ENCODE measurements at regions not wholly inside any gene's neighbourhood (a gene's known extent, or its start where the extent isn't known, plus 50 kb on each side); places are given as distances from the start of the nearest gene placed in this dataset.

DNA sequence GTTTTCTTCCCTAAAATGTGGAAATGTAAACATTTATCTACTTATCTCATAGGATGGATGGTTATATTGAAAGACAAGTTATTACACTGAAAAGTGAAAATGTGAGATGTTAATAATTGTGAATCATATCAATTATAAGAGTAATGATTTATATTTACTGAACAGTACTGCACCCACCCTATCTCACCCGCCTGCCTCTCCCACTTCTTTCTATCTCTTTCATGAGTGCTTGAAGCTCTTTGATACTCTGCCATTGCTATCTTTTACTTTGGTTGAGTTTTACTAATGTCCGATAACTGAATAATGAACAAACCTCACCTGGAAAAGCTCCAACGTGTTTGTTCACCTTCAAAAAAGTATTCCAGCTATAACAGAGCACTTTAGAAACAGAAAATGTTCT is 263.0 kb upstream of the UBASH3B start:
- POLR2A ChIA-PET = no interaction called here
- Mint-ChIP-seq H3K4me1 (no peaks in the 10 kb centered on the region), H3K27ac (no peak overlapping the region), H3K9me3 (no peaks in the 10 kb centered on the region), H3K36me3 (no peaks in the 10 kb centered on the region), H3K4me3 (no peak overlapping the region), H3K27me3 (no peaks in the 10 kb centered on the region)
- no peak for ATAC-seq (ENCODE audit: low read depth)
- no peak for DNase-seq

DNA sequence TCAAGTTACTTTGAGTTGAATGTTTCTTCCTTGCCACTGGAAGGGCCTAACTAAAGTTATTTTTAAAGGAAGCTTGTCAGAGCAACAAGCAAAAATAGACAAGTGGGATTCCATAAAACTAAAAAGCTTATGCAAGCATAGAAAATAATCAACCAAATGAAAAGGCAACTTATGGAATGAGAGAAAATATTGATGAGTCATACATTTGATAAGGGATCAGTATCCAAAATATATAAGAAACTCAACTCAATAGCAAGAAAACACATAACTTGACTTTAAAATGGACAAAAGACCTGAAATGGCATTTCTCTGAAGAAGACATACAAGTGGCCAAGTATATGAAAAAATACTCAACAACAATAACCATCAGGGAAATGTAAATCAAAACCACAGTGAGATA is 264.5 kb upstream of the UBASH3B start:
- POLR2A ChIA-PET = no interaction called here
- no peaks in the 10 kb centered on the region for H3K9me3 Mint-ChIP-seq
- no peaks in the 10 kb centered on the region for H3K27me3 Mint-ChIP-seq
- no peak overlapping the region for H3K4me3 Mint-ChIP-seq
- H3K36me3 Mint-ChIP-seq = no peaks in the 10 kb centered on the region
- no peak overlapping the region for H3K27ac Mint-ChIP-seq
- no peak for ATAC-seq (ENCODE audit: low read depth)
- no peak for DNase-seq
- no peaks in the 10 kb centered on the region for H3K4me1 Mint-ChIP-seq

DNA sequence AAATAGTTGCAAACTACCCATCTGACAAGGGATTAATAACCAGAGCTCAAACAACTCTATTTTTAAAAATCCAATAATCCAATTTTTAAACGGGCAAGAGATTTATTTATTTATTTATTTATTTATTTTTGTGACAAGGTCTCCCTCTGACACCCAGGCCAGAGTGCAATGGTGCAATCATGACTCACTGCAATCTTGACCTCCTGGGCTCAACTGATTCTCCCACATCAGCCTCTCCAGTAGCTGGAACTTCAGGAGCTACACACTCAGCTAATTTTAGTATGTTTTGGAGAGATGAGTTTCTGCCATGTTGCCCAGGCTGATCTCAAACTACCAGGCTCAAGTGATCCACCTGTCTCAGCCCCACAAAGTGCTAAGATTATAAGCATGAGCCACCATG is 267.2 kb upstream of the BLID start:
- no peak for DNase-seq
- Mint-ChIP-seq H3K4me1 (no peaks in the 10 kb centered on the region), H3K36me3 (no peaks in the 10 kb centered on the region), H3K9me3 (peaks cover 1% of the 10 kb centered on the region), H3K27me3 (no peaks in the 10 kb centered on the region), H3K4me3 (no peak overlapping the region), H3K27ac (no peak overlapping the region)
- ATAC-seq (ENCODE audit: low read depth) = no peak
- POLR2A ChIA-PET = no interaction called here

DNA sequence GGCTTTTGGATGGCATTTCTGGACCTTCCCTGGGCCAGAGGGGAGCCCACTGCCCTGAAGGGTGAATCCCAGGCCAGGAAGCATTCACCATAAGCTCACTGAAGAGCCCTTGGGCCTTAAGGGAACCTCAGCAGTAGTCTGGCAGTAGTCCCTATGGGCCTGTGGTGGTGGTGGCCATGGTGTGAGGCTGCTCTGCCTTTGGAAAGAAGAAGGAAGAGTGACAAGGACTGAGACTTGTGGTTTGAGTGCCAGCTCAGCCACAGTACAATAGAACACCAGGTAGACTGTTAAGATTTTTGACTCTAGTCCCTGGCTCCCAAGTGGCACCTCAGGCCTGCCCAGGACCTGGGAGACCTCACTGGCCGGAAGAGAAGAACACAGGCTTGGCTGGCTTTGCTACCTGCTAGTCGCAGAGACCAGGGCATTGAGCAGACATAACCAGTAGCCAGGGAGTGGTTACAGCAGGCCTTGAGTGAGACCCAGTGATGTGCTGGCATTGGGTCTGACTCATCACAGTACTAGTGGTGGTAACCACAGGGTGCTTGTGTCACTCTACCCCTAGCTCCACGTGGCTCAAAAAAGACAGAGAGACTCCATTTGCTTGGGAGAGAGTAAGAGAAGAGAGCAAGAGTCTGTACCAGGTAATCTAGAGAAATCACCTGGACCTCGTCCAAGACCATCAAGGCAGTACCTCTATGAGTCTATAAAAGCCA is 259.8 kb upstream of the BLID start:
- peaks cover 4% of the 10 kb centered on the region for H3K9me3 Mint-ChIP-seq
- H3K4me3 Mint-ChIP-seq = no peak overlapping the region
- H3K27ac Mint-ChIP-seq = no peak overlapping the region
- H3K27me3 Mint-ChIP-seq = peaks cover 2% of the 10 kb centered on the region
- POLR2A ChIA-PET = no interaction called here
- H3K36me3 Mint-ChIP-seq = no peaks in the 10 kb centered on the region
- no peak for DNase-seq
- H3K4me1 Mint-ChIP-seq = no peaks in the 10 kb centered on the region
- ATAC-seq (ENCODE audit: low read depth) = no peak

DNA sequence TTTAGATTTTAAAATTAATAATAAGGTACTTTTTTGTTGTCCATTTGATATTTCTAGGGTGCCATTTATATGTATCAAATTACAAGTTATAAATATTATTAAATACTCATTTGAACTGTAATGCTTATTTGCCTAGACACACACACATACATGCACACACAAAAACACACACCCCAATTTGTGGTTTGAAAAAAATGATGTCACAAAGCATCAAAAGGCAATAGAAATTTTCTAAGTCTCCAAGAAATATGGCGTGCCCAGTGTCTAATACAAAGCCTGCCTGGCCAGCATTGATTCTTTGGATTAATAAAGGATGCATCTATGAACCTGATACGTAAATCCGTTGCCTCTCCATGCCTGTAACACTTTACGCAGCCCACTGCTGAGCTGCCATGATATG is 252.8 kb upstream of the BLID start:
- POLR2A ChIA-PET = no interaction called here
- ATAC-seq (ENCODE audit: low read depth) = no peak

DNA sequence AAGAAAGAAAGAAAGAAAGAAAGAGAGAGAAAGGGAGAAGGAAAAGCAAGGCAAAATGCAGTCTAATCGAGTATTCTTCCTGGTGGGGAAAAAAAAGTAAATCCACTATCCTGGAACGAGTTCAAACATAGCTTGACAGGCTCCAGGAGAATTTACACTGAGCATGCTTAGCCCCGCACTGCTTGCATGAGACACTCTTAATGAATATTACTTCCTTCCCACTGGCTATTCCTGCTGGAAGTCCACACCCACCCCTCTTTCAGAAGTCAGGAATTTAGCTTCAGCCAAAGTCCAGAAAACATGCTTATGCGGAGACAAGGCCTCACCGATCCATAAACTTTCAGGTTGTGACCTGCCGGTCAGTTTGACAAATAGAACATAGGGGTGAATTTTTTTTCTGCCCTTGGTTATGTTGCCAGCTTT is 251.8 kb upstream of the BLID start:
- Mint-ChIP-seq H3K4me1 (no peaks in the 10 kb centered on the region), H3K27ac (no peak overlapping the region), H3K9me3 (no peaks in the 10 kb centered on the region), H3K4me3 (no peak overlapping the region), H3K36me3 (no peaks in the 10 kb centered on the region), H3K27me3 (peaks cover 2% of the 10 kb centered on the region)
- ATAC-seq (ENCODE audit: low read depth) (no peak), DNase-seq (no peak)
- POLR2A ChIA-PET = no interaction called here

More for the DNA sequence above, 252.8 kb upstream of the BLID start:
- Mint-ChIP-seq H3K4me1 (no peaks in the 10 kb centered on the region), H3K36me3 (no peaks in the 10 kb centered on the region), H3K27me3 (peaks cover 2% of the 10 kb centered on the region), H3K9me3 (no peaks in the 10 kb centered on the region), H3K27ac (no peak overlapping the region), H3K4me3 (no peak overlapping the region)
- DNase-seq = no peak

DNA sequence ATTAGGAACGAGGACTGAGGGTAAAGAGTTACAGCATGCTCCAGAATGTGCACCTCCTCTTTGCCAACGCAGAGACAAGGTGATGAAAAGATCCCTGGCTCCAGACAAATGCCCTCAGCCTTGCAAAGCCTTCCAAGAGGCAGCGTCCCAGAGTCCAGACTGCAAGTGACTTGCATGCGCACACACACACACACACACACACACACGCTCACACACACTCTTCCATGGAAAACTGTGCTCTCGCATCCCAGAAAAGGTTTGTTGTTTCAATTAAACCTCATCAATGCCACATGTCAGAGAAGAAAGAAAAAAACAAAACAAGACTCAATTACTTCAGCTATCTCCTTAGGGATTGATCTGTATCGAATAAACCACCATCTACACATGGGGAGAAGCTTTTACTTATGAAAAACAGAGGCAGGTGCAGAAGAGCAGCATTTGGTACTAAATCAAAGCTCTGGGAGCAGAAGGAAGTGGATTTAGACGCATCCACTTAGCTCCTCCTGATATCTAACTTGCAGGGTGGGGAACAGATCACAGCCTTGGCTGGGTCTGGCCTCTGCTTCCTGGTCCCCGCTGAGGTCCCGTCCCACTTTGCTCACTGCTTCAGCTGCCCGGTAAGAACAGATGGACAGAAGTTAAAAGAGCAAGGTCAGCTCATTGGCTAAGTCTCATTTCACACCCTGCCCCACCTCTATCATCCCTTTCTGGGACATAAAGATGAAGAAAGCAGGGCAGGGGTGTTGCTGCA is 249.8 kb upstream of the BLID start:
- POLR2A ChIA-PET = no interaction called here
- DNase-seq (no peak), ATAC-seq (ENCODE audit: low read depth) (no peak)
- Mint-ChIP-seq H3K4me1 (no peaks in the 10 kb centered on the region), H3K27ac (no peak overlapping the region), H3K9me3 (no peaks in the 10 kb centered on the region), H3K36me3 (no peaks in the 10 kb centered on the region), H3K27me3 (no peaks in the 10 kb centered on the region), H3K4me3 (no peak overlapping the region)

DNA sequence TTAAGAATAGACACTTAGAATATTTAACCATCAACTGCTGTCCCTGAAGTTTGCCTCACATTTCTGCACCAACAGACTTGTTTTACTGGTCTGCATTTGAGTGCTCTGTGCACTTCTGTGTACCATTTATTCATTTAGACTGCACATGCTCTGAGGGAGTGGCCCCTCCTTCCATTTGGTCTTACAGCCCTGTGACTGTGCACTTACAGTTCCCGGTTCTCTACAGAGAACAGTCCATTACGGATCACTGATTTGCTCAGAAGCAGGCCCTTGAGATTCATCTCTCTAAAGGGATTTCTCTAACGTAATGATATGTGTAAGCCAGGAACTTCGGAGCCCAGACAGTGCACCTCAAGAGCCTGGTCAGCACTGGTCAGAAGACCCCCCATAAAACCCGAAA is 247.3 kb upstream of the BLID start:
- POLR2A ChIA-PET = no interaction called here
- Mint-ChIP-seq H3K4me3 (no peak overlapping the region), H3K9me3 (no peaks in the 10 kb centered on the region), H3K36me3 (no peaks in the 10 kb centered on the region), H3K4me1 (no peaks in the 10 kb centered on the region), H3K27me3 (no peaks in the 10 kb centered on the region), H3K27ac (no peak overlapping the region)
- no peak for DNase-seq
- ATAC-seq (ENCODE audit: low read depth) = no peak

DNA sequence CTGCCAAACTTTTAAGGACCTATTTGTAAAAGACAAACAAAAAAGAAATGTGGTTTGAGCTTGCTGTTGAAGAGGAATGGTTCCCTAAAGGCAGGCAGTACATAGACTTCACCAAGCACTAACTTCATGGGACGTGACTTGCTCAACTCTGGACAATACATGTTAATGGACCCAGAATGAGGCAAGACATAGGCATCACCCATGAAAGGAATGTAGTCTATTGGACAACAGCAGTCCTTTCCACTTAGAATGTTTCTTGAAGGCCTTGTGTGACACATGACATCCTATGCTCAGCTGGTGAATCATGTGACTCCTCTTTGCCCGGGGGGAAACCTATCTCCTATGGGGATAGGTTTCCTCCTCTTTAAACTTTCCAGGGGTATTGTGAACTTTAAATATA is 246.4 kb upstream of the BLID start:
- Mint-ChIP-seq H3K27me3 (no peaks in the 10 kb centered on the region), H3K27ac (no peak overlapping the region), H3K4me3 (no peak overlapping the region), H3K4me1 (no peaks in the 10 kb centered on the region), H3K36me3 (no peaks in the 10 kb centered on the region), H3K9me3 (no peaks in the 10 kb centered on the region)
- DNase-seq = no peak
- POLR2A ChIA-PET = no interaction called here
- no peak for ATAC-seq (ENCODE audit: low read depth)

DNA sequence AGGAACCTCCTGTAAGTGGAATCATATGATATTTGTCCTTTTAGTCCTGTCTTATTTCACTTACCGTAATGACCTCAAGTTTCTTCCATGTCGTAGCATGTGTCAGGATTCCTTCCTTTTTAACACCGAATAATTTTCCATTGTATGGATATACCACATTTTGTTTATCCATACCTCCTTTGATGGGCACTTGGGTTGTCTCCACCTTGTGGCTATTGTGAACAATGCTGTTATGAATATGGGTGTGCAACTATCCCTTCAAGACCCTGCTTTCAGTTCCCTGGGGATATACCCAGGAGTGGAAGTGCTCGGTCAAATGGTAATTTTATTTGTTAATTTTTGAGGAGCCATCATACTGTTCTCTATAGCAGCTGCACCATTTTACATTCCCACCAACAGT is 244.9 kb upstream of the BLID start:
- H3K9me3 Mint-ChIP-seq = no peaks in the 10 kb centered on the region

DNA sequence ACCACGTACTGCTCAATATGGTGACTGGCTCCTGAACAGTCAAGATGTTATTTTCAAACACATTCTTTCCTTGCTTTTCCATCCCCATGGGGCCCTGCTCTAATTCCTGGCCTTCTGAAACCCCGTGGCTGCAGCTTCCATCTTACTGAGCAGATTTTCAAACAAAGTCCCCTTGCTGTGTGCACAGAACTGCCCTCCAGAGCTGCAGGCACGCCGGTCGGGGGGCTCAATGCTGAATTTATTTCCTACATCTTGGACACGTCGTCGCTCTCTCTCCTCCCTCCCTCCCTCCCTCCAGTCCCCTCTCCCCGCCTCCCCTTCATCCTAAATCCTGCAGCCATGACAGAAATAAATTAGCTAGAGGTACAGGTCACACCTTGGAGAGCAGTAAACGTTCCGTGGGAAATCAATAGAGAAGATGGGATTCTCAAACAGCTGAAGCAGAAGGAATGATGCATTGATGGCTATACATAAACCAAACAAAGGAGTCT is 243.1 kb upstream of the BLID start:
- H3K27me3 Mint-ChIP-seq = no peaks in the 10 kb centered on the region
- DNase-seq (no peak), ATAC-seq (ENCODE audit: low read depth) (no peak)
- H3K36me3 Mint-ChIP-seq = no peaks in the 10 kb centered on the region
- POLR2A ChIA-PET = no interaction called here
- H3K4me1 Mint-ChIP-seq = no peaks in the 10 kb centered on the region
- H3K4me3 Mint-ChIP-seq = no peak overlapping the region
- no peak overlapping the region for H3K27ac Mint-ChIP-seq
- H3K9me3 Mint-ChIP-seq = peaks cover 1% of the 10 kb centered on the region

More for the DNA sequence above, 244.9 kb upstream of the BLID start:
- no peak overlapping the region for H3K4me3 Mint-ChIP-seq
- DNase-seq (no peak), ATAC-seq (ENCODE audit: low read depth) (no peak)
- POLR2A ChIA-PET = no interaction called here
- no peak overlapping the region for H3K27ac Mint-ChIP-seq
- H3K36me3 Mint-ChIP-seq = no peaks in the 10 kb centered on the region
- H3K27me3 Mint-ChIP-seq = no peaks in the 10 kb centered on the region
- H3K4me1 Mint-ChIP-seq = no peaks in the 10 kb centered on the region

DNA sequence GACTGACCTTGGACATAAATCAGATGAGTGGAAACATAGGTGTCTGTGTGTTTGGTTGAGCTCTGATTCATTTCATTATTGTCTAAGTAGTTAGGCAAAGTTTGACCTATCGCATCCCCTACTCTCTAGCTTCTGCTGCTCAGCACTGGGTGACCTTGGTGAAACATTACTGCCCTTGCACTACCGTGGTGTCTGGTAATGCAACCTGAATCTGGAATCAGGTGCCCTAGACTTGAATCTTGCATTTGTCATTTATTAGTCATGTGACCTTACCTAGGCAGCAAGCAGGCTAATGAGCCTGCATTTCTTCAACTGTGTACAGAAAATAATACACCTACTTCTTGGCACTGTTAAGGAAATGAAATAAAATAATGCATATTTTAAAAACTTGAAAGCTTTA is 242.3 kb upstream of the BLID start:
- ATAC-seq (ENCODE audit: low read depth) = no peak
- no peak overlapping the region for H3K4me3 Mint-ChIP-seq
- H3K27ac Mint-ChIP-seq = no peak overlapping the region
- H3K9me3 Mint-ChIP-seq = peaks cover 1% of the 10 kb centered on the region
- no peaks in the 10 kb centered on the region for H3K4me1 Mint-ChIP-seq
- POLR2A ChIA-PET = no interaction called here
- H3K36me3 Mint-ChIP-seq = no peaks in the 10 kb centered on the region
- no peaks in the 10 kb centered on the region for H3K27me3 Mint-ChIP-seq
- no peak for DNase-seq

DNA sequence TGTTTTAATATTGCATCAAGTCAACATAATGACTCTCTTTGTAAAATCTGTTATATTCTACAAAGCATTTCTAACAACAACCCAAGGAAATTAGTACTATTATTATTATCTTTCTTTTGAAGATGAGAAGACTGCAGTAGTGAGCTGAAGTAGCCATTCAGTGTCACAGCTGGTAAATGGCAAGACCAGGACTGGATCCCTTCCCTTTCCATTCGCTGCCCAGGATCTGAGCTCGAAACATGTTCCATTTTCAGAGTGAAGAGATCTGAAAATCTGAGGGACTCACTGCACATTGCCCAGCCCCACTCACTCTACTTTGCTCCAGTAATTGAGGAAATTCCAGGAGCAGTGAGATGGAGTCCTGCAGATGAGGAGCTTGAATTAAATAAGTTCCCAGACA is 240.0 kb upstream of the BLID start:
- Mint-ChIP-seq H3K27me3 (no peaks in the 10 kb centered on the region), H3K27ac (no peak overlapping the region), H3K4me1 (no peaks in the 10 kb centered on the region), H3K4me3 (no peak overlapping the region), H3K36me3 (no peaks in the 10 kb centered on the region), H3K9me3 (peaks cover 1% of the 10 kb centered on the region)
- no peak for DNase-seq
- POLR2A ChIA-PET = no interaction called here
- no peak for ATAC-seq (ENCODE audit: low read depth)

DNA sequence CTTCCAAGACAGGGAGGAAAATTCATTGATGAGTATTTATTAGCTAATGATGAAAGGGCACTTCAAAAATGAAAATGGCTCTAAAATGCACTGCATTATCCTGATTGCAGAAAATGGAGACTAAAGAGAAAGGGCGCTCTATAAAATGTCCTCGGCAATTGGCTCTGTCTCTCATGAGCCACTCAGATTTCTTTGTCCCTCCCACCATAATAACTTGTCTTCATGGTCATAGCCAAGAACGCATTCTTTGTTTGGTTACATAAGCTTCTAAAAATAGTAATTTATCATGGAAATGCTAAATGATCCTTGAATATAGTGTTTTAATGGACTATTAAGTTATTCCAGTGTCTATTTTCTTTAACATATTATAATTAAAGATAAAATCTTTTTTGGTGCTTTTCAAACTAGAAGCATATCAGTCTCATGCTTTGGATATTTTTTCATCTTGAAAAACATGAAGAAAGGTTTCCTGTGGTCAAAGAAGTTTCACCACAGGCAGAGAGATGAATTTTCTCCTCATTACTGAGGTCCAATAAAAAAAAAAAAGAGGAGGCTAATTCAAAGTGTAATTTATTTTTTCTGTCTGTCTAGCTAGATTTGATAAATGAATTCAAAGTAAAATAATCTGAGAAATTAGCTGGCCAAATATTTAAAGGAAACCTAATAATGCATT is 238.1 kb upstream of the BLID start:
- ATAC-seq (ENCODE audit: low read depth) (no peak), DNase-seq (no peak)
- Mint-ChIP-seq H3K4me1 (no peaks in the 10 kb centered on the region), H3K9me3 (peaks cover 1% of the 10 kb centered on the region), H3K27ac (no peak overlapping the region), H3K27me3 (no peaks in the 10 kb centered on the region), H3K4me3 (no peak overlapping the region), H3K36me3 (no peaks in the 10 kb centered on the region)
- POLR2A ChIA-PET = no interaction called here
